PC-9 (cell line): ENCODE measurements at regions not wholly inside any gene's neighbourhood (a gene's known extent, or its start where the extent isn't known, plus 50 kb on each side); places are given as distances from the start of the nearest gene placed in this dataset.

ENCODE experiments used
- EZH2 ChIP-seq: fragments of 200-600 bp; sonication (generic); IDR thresholded peaks from 2 replicates; pipeline ENCODE4 v1.8.0; 2017; ENCODE audit warnings: antibody characterized with exemption, low read depth
- TF ChIP-seq, protein P1 (sequence below): fragments of 200-600 bp; sonication (generic); conservative IDR thresholded peaks from 2 replicates; pipeline ENCODE4 v1.6.1; 2017; ENCODE audit warnings: mixed run types, antibody characterized with exemption, mild to moderate bottlenecking, moderate library complexity

DNA sequence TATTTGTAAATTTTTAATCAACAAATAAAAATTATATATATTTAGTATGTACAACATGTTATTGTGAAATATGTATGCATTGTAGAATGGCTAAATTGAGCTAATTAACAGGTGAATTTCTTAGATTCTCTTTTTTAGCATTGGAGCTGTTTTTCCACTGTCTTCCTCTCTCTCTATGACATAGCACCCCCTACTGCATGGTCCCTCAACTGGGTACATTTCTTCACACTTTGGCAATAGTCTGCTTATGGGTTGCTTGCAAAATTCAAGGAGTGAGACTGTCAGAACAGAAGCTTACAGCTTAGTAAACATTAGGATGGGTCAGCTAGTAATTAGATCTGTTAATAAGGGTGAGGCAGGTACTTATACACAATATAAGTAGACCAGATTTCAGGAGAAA is 658.5 kb upstream of the MGAT4C start:
- TF ChIP-seq, protein P1, sequence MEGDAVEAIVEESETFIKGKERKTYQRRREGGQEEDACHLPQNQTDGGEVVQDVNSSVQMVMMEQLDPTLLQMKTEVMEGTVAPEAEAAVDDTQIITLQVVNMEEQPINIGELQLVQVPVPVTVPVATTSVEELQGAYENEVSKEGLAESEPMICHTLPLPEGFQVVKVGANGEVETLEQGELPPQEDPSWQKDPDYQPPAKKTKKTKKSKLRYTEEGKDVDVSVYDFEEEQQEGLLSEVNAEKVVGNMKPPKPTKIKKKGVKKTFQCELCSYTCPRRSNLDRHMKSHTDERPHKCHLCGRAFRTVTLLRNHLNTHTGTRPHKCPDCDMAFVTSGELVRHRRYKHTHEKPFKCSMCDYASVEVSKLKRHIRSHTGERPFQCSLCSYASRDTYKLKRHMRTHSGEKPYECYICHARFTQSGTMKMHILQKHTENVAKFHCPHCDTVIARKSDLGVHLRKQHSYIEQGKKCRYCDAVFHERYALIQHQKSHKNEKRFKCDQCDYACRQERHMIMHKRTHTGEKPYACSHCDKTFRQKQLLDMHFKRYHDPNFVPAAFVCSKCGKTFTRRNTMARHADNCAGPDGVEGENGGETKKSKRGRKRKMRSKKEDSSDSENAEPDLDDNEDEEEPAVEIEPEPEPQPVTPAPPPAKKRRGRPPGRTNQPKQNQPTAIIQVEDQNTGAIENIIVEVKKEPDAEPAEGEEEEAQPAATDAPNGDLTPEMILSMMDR = peak; percentile 72
- TF ChIP-seq EZH2 = no peak
